Thyroid gland (tissue), 4 donors: ENCODE measurements at regions not wholly inside any gene's neighbourhood (a gene's known extent, or its start where the extent isn't known, plus 50 kb on each side); places are given as distances from the start of the nearest gene placed in this dataset.

ENCODE experiments used
- CTCF ChIP-seq, 6 experiments: fragments of 200-600 bp in 3 of 6; fragments of 450-650 bp in 3 of 6; sonication (generic) in 3 of 6; IDR thresholded peaks; one replicate each; pipeline ENCODE4 v1.5.1; 2016 to 2019; ENCODE audit warnings: antibody characterized with exemption in 6 of 6, mild to moderate bottlenecking in 2 of 6, inconsistent platforms in 1 of 6, moderate library complexity in 1 of 6
- POLR2A ChIP-seq, 2 donors: fragments of 450-650 bp; IDR thresholded peaks; one replicate each; pipeline ENCODE4 v1.6.1; 2017; ENCODE audit warnings: antibody characterized with exemption in 2 of 2, mild to moderate bottlenecking in 2 of 2, moderate library complexity in 1 of 2

GRCh38 chr14:76937181-76938091 is 91.1 kb downstream of the IRF2BPL start:
- TF ChIP-seq CTCF (IDR thresholded peaks at IDR 0.05) (no peak), POLR2A (IDR thresholded peaks at IDR 0.05) (no peak)
